22Rv1 (cell line): ENCODE measurements at regions not wholly inside any gene's neighbourhood (a gene's known extent, or its start where the extent isn't known, plus 50 kb on each side); places are given as distances from the start of the nearest gene placed in this dataset.

Experiments
- CTCF ChIP-seq: fragments of 450-650 bp; IDR thresholded peaks from 2 replicates; pipeline ENCODE4 v1.5.1; 2017; ENCODE audit warnings: mild to moderate bottlenecking
- ZFX ChIP-seq: fragments of 450-650 bp; IDR thresholded peaks from 2 replicates; pipeline ENCODE4 v1.6.1; 2017; ENCODE audit warnings: antibody characterized with exemption, borderline replicate concordance

- TF ChIP-seq CTCF = no peak
- no peak for TF ChIP-seq ZFX
These were observed 1103.3 kb upstream of the NRXN1 start for GRCh38 chr2:52135235-52135634.
